Tibial artery (tissue), 4 donors: ENCODE measurements at regions not wholly inside any gene's neighbourhood (a gene's known extent, or its start where the extent isn't known, plus 50 kb on each side); places are given as distances from the start of the nearest gene placed in this dataset.

ENCODE experiments used
- DNase-seq, 2 donors: peaks; one replicate each; pipeline ENCODE4 v3.0.0-alpha.2; 2019
- H3K27ac ChIP-seq, 2 donors: fragments of 200-600 bp; sonication (generic) in 1 of 2; 1 replicate in 1 of 2; 2 replicates in 1 of 2; pipeline ENCODE4 v1.5.1; 2018 to 2019; ENCODE audit warnings: mild to moderate bottlenecking in 1 of 2
- H3K27me3 ChIP-seq, 2 donors: fragments of 200-600 bp; sonication (generic) in 1 of 2; one replicate each; pipeline versions ENCODE4 v1.5.1 to v1.6.0; 2016 to 2019
- H3K36me3 ChIP-seq, 3 donors: fragments of 200-600 bp; sonication (generic) in 2 of 3; one replicate each; pipeline ENCODE4 v1.5.1; 2016 to 2019; ENCODE audit warnings: mild to moderate bottlenecking in 2 of 3
- H3K4me1 ChIP-seq, 4 donors: fragments of 200-600 bp; sonication (generic) in 2 of 4; 1 replicate in 3 of 4; 2 replicates in 1 of 4; pipeline ENCODE4 v1.5.1; 2016 to 2019
- H3K4me3 ChIP-seq, 2 donors: fragments of 200-600 bp; sonication (generic) in 1 of 2; 1 replicate in 1 of 2; 2 replicates in 1 of 2; pipeline ENCODE4 v1.5.1; 2018 to 2019; ENCODE audit warnings: mild to moderate bottlenecking in 2 of 2
- H3K9me3 ChIP-seq, 3 donors: fragments of 200-600 bp; sonication (generic) in 1 of 3; one replicate each; pipeline ENCODE4 v1.5.1; 2016 to 2019
- CTCF ChIP-seq, 2 experiments: fragments of 200-600 bp in 1 of 2; fragments of 450-650 bp in 1 of 2; IDR thresholded peaks; one replicate each; pipeline ENCODE4 v1.5.1; 2017 to 2019; ENCODE audit warnings: antibody characterized with exemption in 2 of 2, mild to moderate bottlenecking in 1 of 2, moderate library complexity in 1 of 2
- intact Hi-C: fragments of 100-400 bp; cut with DNase I; formaldehyde crosslinking; loops from one replicate; pipeline ENCODE4 v1.15.0; 2023; ENCODE audit warnings: low total_unique reads

- H3K4me1 ChIP-seq = no peaks in the 10 kb centered on the region
- no peaks in the 10 kb centered on the region for H3K9me3 ChIP-seq
- no peaks in the 10 kb centered on the region for H3K27me3 ChIP-seq
- no peak for DNase-seq
- no peaks in the 10 kb centered on the region for H3K36me3 ChIP-seq
- H3K27ac ChIP-seq = no peak overlapping the region
- intact Hi-C loops = no loop called here
- TF ChIP-seq CTCF (IDR thresholded peaks at IDR 0.05) = no peak
- H3K4me3 ChIP-seq = no peak overlapping the region
These were observed 631.2 kb upstream of the SYNCRIP start for GRCh38 chr6:86273936-86274335.

- TF ChIP-seq CTCF (IDR thresholded peaks at IDR 0.05) = no peak
- H3K4me1 ChIP-seq = no peaks in the 10 kb centered on the region
- intact Hi-C loops = no loop called here
- H3K27me3 ChIP-seq = no peaks in the 10 kb centered on the region
- no peak for DNase-seq
- no peak overlapping the region for H3K4me3 ChIP-seq
- H3K9me3 ChIP-seq = no peaks in the 10 kb centered on the region
- no peaks in the 10 kb centered on the region for H3K36me3 ChIP-seq
- no peak overlapping the region for H3K27ac ChIP-seq
These were observed 614.0 kb upstream of the SYNCRIP start for GRCh38 chr6:86256615-86257187.

GRCh38 chr6:86255973-86256372 is 613.3 kb upstream of the SYNCRIP start:
- no peak for DNase-seq
- Histone ChIP-seq H3K4me3 (no peak overlapping the region), H3K4me1 (no peaks in the 10 kb centered on the region), H3K27ac (no peak overlapping the region), H3K9me3 (no peaks in the 10 kb centered on the region), H3K36me3 (no peaks in the 10 kb centered on the region), H3K27me3 (no peaks in the 10 kb centered on the region)
- intact Hi-C loops = no loop called here
- TF ChIP-seq CTCF (IDR thresholded peaks at IDR 0.05) = no peak

- peaks cover 0 to 6% (median 0%) of the 10 kb centered on the region in 3 donors for H3K9me3 ChIP-seq
- no peaks in the 10 kb centered on the region for H3K4me1 ChIP-seq
- H3K36me3 ChIP-seq = no peaks in the 10 kb centered on the region
- no peak for TF ChIP-seq CTCF (IDR thresholded peaks at IDR 0.05)
- intact Hi-C loops = no loop called here
- DNase-seq = no peak
- no peaks in the 10 kb centered on the region for H3K27me3 ChIP-seq
- no peak overlapping the region for H3K27ac ChIP-seq
- no peak overlapping the region for H3K4me3 ChIP-seq
These were observed 608.4 kb upstream of the SYNCRIP start for GRCh38 chr6:86251106-86251505.

- Histone ChIP-seq H3K9me3 (peaks cover 0 to 4% (median 0%) of the 10 kb centered on the region in 3 donors), H3K36me3 (no peaks in the 10 kb centered on the region)
- TF ChIP-seq CTCF (IDR thresholded peaks at IDR 0.05) = no peak
These were observed 575.2 kb upstream of the SYNCRIP start for GRCh38 chr6:86217906-86218305.

GRCh38 chr6:86215323-86215722 is 572.6 kb upstream of the SYNCRIP start:
- H3K4me3 ChIP-seq = no peak overlapping the region
- H3K9me3 ChIP-seq = no peaks in the 10 kb centered on the region
- intact Hi-C loops = no loop called here
- H3K27ac ChIP-seq = no peak overlapping the region
- no peaks in the 10 kb centered on the region for H3K36me3 ChIP-seq
- no peaks in the 10 kb centered on the region for H3K27me3 ChIP-seq
- no peak for DNase-seq
- H3K4me1 ChIP-seq = no peaks in the 10 kb centered on the region
- TF ChIP-seq CTCF (IDR thresholded peaks at IDR 0.05) = no peak

More at GRCh38 chr6:86217906-86218305, 575.2 kb upstream of the SYNCRIP start:
- DNase-seq = no peak
- Histone ChIP-seq H3K4me3 (no peak overlapping the region), H3K4me1 (no peaks in the 10 kb centered on the region), H3K27me3 (no peaks in the 10 kb centered on the region), H3K27ac (no peak overlapping the region)
- intact Hi-C loops = no loop called here
